ENCODE measurements at regions not wholly inside any gene's neighbourhood (a gene's known extent, or its start where the extent isn't known, plus 50 kb on each side); places are given as distances from the start of the nearest gene placed in this dataset.

DNA sequence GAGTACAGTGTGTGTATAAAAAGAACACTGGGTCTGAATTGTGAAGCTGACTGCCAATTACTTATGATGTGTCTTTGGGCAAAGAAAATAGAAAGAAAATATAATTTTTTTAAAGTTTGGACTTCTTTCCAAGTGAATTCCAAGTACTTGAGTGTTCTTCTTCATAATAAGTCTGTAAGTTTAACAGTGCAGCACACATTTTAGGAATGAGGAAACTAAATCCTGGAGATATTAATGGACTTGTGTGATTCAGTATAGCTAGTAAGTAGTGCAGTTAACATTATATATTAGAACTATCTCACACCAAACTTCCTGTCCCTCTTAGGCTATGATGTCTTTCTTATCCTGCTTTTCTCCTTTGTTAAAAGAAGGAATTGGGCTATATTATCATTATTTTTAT, 1953.8 kb downstream of the MAT2B start:
- Mint-ChIP-seq H3K27me3 (no peaks in the 10 kb centered on the region), H3K4me3 (no peak overlapping the region)

DNA sequence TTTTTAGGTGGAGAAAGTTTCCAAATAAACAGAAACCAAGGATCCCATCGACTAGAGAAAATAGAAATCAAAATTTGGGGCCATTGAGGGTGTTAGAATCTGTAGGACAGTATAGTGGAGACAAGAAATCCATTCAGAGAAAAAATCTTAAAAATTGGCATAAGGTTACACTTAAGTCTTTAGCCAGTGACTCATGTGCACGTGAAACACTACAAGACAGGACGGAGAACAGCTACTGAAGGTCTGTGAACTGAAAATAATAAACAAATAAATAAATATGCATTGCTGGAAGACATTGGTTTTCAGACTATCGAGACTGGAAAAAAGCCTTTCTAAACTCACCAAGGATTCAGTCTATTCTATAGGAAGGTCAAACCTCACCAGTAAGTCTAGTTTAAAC, 1955.5 kb downstream of the MAT2B start:
- Mint-ChIP-seq H3K4me3 (no peak overlapping the region), H3K27me3 (no peaks in the 10 kb centered on the region), H3K36me3 (ENCODE audit: insufficient read depth) (no peaks in the 10 kb centered on the region), H3K9me3 (no peaks in the 10 kb centered on the region), H3K4me1 (no peaks in the 10 kb centered on the region), H3K27ac (ENCODE audit: low read depth) (no peak overlapping the region)
- DNase-seq (ENCODE audit: low spot score in 2 of 2) (no peak), ATAC-seq (replicated peaks; ENCODE audit: extremely low read depth, poor library complexity, severe bottlenecking) (no peak)

More for the DNA sequence above, 1953.8 kb downstream of the MAT2B start:
- Mint-ChIP-seq H3K4me1 (no peaks in the 10 kb centered on the region), H3K27ac (ENCODE audit: low read depth) (no peak overlapping the region), H3K9me3 (no peaks in the 10 kb centered on the region), H3K36me3 (ENCODE audit: insufficient read depth) (no peaks in the 10 kb centered on the region)
- DNase-seq (ENCODE audit: low spot score in 2 of 2) (no peak), ATAC-seq (replicated peaks; ENCODE audit: extremely low read depth, poor library complexity, severe bottlenecking) (no peak)

- Mint-ChIP-seq H3K9me3 (peaks cover 16% of the 10 kb centered on the region), H3K27ac (ENCODE audit: low read depth) (no peak overlapping the region), H3K4me3 (no peak overlapping the region), H3K27me3 (no peaks in the 10 kb centered on the region), H3K4me1 (no peaks in the 10 kb centered on the region), H3K36me3 (ENCODE audit: insufficient read depth) (peaks cover 2% of the 10 kb centered on the region)
- no peak for DNase-seq (ENCODE audit: low spot score in 2 of 2)
- ATAC-seq (replicated peaks; ENCODE audit: extremely low read depth, poor library complexity, severe bottlenecking), result no peak
Measured at GRCh38 chr5:165477546-165477945, 1972.1 kb downstream of the MAT2B start.

DNA sequence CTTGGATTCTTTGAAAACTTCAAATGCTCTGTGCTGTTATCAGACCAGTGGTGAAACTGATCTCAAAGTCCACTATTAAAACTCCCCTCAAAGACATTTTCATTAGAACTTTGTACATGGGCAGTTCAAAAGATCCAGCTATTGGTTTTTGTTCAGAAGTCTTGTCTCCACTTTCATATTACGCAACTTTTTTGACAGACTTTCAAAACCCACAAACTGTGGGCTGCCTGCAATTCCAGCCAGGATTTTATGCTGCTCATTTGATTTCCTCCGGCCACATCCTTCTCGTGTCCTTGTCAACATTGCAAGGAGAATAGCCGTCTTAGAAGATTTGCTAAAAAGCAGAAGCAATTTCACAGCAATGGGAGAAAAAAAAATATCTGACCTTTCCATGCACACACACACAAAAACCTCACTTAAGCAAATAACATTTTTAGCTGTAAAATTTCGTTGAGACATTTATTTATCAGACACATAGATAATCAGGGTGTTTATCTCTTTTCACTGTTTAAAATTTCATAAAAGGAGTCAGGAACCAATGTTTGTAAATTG, 1990.5 kb downstream of the MAT2B start:
- peaks cover 10% of the 10 kb centered on the region for H3K9me3 Mint-ChIP-seq
- DNase-seq (ENCODE audit: low spot score in 2 of 2), result no peak
- no peak overlapping the region for H3K27ac Mint-ChIP-seq (ENCODE audit: low read depth)
- no peak for ATAC-seq (replicated peaks; ENCODE audit: extremely low read depth, poor library complexity, severe bottlenecking)
- H3K4me1 Mint-ChIP-seq, result no peaks in the 10 kb centered on the region
- H3K27me3 Mint-ChIP-seq, result no peaks in the 10 kb centered on the region
- no peak overlapping the region for H3K4me3 Mint-ChIP-seq
- no peaks in the 10 kb centered on the region for H3K36me3 Mint-ChIP-seq (ENCODE audit: insufficient read depth)

- no peak overlapping the region for H3K4me3 Mint-ChIP-seq
- no peak for ATAC-seq (replicated peaks; ENCODE audit: extremely low read depth, poor library complexity, severe bottlenecking)
- no peaks in the 10 kb centered on the region for H3K27me3 Mint-ChIP-seq
- H3K9me3 Mint-ChIP-seq, result peaks cover 5% of the 10 kb centered on the region
- H3K27ac Mint-ChIP-seq (ENCODE audit: low read depth), result no peak overlapping the region
- no peak for DNase-seq (ENCODE audit: low spot score in 2 of 2)
- H3K36me3 Mint-ChIP-seq (ENCODE audit: insufficient read depth), result no peaks in the 10 kb centered on the region
- H3K4me1 Mint-ChIP-seq, result no peaks in the 10 kb centered on the region
Measured at GRCh38 chr5:165497707-165498106, 1992.3 kb downstream of the MAT2B start.

DNA sequence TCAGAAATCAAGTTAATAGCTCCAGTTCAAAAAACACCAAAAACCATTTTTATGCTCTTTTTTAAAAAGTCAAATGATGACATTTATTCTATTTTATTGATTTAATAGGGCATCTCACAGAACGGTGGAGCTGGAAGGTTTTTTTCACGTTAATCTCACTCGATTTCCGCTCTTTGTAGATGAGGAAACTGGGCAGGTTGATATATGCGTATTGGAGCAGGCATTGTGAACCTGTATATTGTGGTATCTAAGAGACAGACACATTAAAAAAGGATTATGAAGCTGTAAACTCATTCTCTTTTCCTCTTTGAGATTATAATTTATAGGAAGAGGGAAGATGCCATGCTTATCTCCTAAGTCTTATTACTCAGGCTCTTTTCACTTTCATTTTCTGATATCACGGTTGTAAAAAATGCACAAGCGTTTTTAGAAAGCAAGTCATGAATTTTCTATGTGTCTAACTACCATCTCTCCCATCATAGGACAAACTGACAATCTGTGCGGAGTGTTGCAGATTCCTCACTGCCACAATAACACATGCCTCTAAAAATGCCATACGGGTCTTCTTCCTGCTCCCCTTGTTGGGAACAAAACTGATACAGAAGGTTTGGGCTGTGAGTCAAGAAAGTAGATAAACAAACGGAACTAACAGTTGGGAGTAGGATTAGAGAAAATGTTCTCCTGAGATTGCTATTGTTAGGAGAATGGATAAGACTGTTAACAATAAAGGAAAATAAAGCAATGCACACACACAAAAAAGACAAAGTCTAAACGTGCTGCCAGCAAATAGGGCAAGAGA, 1997.7 kb downstream of the MAT2B start:
- Mint-ChIP-seq H3K4me3 (no peak overlapping the region), H3K4me1 (no peaks in the 10 kb centered on the region), H3K36me3 (ENCODE audit: insufficient read depth) (no peaks in the 10 kb centered on the region), H3K27me3 (no peaks in the 10 kb centered on the region), H3K9me3 (peaks cover 8% of the 10 kb centered on the region), H3K27ac (ENCODE audit: low read depth) (no peak overlapping the region)
- no peak for ATAC-seq (replicated peaks; ENCODE audit: extremely low read depth, poor library complexity, severe bottlenecking)
- no peak for DNase-seq (ENCODE audit: low spot score in 2 of 2)

GRCh38 chr5:165504674-165505073, 1999.3 kb downstream of the MAT2B start:
- Mint-ChIP-seq H3K27ac (ENCODE audit: low read depth) (no peak overlapping the region), H3K36me3 (ENCODE audit: insufficient read depth) (no peaks in the 10 kb centered on the region), H3K9me3 (peaks cover 19% of the 10 kb centered on the region), H3K27me3 (no peaks in the 10 kb centered on the region), H3K4me3 (no peak overlapping the region), H3K4me1 (no peaks in the 10 kb centered on the region)
- ATAC-seq (replicated peaks; ENCODE audit: extremely low read depth, poor library complexity, severe bottlenecking), result no peak
- no peak for DNase-seq (ENCODE audit: low spot score in 2 of 2)

- DNase-seq (ENCODE audit: low spot score in 2 of 2), result no peak
- Mint-ChIP-seq H3K36me3 (ENCODE audit: insufficient read depth) (peaks cover 2% of the 10 kb centered on the region), H3K27me3 (no peaks in the 10 kb centered on the region), H3K27ac (ENCODE audit: low read depth) (no peak overlapping the region), H3K9me3 (peaks cover 22% of the 10 kb centered on the region), H3K4me3 (no peak overlapping the region), H3K4me1 (no peaks in the 10 kb centered on the region)
- no peak for ATAC-seq (replicated peaks; ENCODE audit: extremely low read depth, poor library complexity, severe bottlenecking)
Measured at GRCh38 chr5:165508286-165508685, 2002.9 kb downstream of the MAT2B start.

GRCh38 chr5:165508861-165509260, 2003.4 kb downstream of the MAT2B start:
- peaks cover 2% of the 10 kb centered on the region for H3K36me3 Mint-ChIP-seq (ENCODE audit: insufficient read depth)
- DNase-seq (ENCODE audit: low spot score in 2 of 2) (no peak), ATAC-seq (replicated peaks; ENCODE audit: extremely low read depth, poor library complexity, severe bottlenecking) (no peak)
- no peaks in the 10 kb centered on the region for H3K4me1 Mint-ChIP-seq
- H3K9me3 Mint-ChIP-seq, result peaks cover 18% of the 10 kb centered on the region
- H3K27ac Mint-ChIP-seq (ENCODE audit: low read depth), result no peak overlapping the region
- H3K4me3 Mint-ChIP-seq, result no peak overlapping the region
- H3K27me3 Mint-ChIP-seq, result no peaks in the 10 kb centered on the region

GRCh38 chr5:165521816-165522610, 2016.6 kb downstream of the MAT2B start:
- Mint-ChIP-seq H3K27me3 (no peaks in the 10 kb centered on the region), H3K27ac (ENCODE audit: low read depth) (no peak overlapping the region), H3K4me1 (no peaks in the 10 kb centered on the region), H3K4me3 (no peak overlapping the region), H3K9me3 (peaks cover 6% of the 10 kb centered on the region), H3K36me3 (ENCODE audit: insufficient read depth) (no peaks in the 10 kb centered on the region)
- ATAC-seq (replicated peaks; ENCODE audit: extremely low read depth, poor library complexity, severe bottlenecking) (no peak), DNase-seq (ENCODE audit: low spot score in 2 of 2) (no peak)

GRCh38 chr5:165525271-165525670, 2019.9 kb downstream of the MAT2B start:
- no peak overlapping the region for H3K27ac Mint-ChIP-seq (ENCODE audit: low read depth)
- DNase-seq (ENCODE audit: low spot score in 2 of 2) (no peak), ATAC-seq (replicated peaks; ENCODE audit: extremely low read depth, poor library complexity, severe bottlenecking) (no peak)
- no peaks in the 10 kb centered on the region for H3K4me1 Mint-ChIP-seq
- H3K4me3 Mint-ChIP-seq, result no peak overlapping the region
- H3K9me3 Mint-ChIP-seq, result peaks cover 29% of the 10 kb centered on the region
- no peaks in the 10 kb centered on the region for H3K27me3 Mint-ChIP-seq
- H3K36me3 Mint-ChIP-seq (ENCODE audit: insufficient read depth), result no peaks in the 10 kb centered on the region

- H3K36me3 Mint-ChIP-seq (ENCODE audit: insufficient read depth), result no peaks in the 10 kb centered on the region
- H3K4me1 Mint-ChIP-seq, result no peaks in the 10 kb centered on the region
- H3K4me3 Mint-ChIP-seq, result no peak overlapping the region
- ATAC-seq (replicated peaks; ENCODE audit: extremely low read depth, poor library complexity, severe bottlenecking) (no peak), DNase-seq (ENCODE audit: low spot score in 2 of 2) (no peak)
- no peaks in the 10 kb centered on the region for H3K27me3 Mint-ChIP-seq
- peaks cover 30% of the 10 kb centered on the region for H3K9me3 Mint-ChIP-seq
- no peak overlapping the region for H3K27ac Mint-ChIP-seq (ENCODE audit: low read depth)
Measured at GRCh38 chr5:165526357-165526756, 2020.9 kb downstream of the MAT2B start.

GRCh38 chr5:165527577-165527976, 2022.2 kb downstream of the MAT2B start:
- Mint-ChIP-seq H3K27ac (ENCODE audit: low read depth) (no peak overlapping the region), H3K4me1 (no peaks in the 10 kb centered on the region), H3K4me3 (no peak overlapping the region), H3K36me3 (ENCODE audit: insufficient read depth) (no peaks in the 10 kb centered on the region), H3K27me3 (no peaks in the 10 kb centered on the region), H3K9me3 (peaks cover 43% of the 10 kb centered on the region)
- ATAC-seq (replicated peaks; ENCODE audit: extremely low read depth, poor library complexity, severe bottlenecking) (no peak), DNase-seq (ENCODE audit: low spot score in 2 of 2) (no peak)
